ENCODE measurements at regions not wholly inside any gene's neighbourhood (a gene's known extent, or its start where the extent isn't known, plus 50 kb on each side); places are given as distances from the start of the nearest gene placed in this dataset.

GRCh38 chr12:90275088-90275487 lies 566.5 kb upstream of the ATP2B1 start:
- TF ChIP-seq CTCF (IDR thresholded peaks at IDR 0.05) (no peak), POLR2AphosphoS5 (IDR thresholded peaks at IDR 0.05) (no peak)

All from gastroesophageal sphincter (tissue), 3 donors.